ENCODE measurements at regions not wholly inside any gene's neighbourhood (a gene's known extent, or its start where the extent isn't known, plus 50 kb on each side); places are given as distances from the start of the nearest gene placed in this dataset.

DNA sequence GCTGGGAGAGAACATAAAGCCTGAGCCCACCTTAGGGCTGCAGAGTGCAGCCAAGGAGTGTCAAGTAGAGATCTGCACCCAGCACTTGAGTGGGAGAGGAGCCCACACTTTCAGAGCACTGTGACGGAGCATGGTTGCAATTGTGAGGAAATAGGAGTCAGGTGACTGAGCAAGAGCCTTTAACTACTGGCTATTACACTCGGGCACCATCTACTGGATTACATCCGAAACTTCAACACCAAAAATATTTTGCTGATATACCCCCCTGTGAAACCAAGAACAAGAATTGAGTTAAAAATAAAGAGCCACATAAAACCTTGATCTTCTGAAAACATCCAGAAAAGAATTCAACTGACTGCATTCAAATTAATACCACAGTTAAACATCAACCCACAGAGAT, 657.9 kb downstream of the NXPH1 start:
- TF ChIP-seq EZH2 (IDR thresholded peaks at IDR 0.05; ENCODE audit: insufficient read depth, low read length): no peak
- TF ChIP-seq, protein P1, sequence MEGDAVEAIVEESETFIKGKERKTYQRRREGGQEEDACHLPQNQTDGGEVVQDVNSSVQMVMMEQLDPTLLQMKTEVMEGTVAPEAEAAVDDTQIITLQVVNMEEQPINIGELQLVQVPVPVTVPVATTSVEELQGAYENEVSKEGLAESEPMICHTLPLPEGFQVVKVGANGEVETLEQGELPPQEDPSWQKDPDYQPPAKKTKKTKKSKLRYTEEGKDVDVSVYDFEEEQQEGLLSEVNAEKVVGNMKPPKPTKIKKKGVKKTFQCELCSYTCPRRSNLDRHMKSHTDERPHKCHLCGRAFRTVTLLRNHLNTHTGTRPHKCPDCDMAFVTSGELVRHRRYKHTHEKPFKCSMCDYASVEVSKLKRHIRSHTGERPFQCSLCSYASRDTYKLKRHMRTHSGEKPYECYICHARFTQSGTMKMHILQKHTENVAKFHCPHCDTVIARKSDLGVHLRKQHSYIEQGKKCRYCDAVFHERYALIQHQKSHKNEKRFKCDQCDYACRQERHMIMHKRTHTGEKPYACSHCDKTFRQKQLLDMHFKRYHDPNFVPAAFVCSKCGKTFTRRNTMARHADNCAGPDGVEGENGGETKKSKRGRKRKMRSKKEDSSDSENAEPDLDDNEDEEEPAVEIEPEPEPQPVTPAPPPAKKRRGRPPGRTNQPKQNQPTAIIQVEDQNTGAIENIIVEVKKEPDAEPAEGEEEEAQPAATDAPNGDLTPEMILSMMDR (IDR thresholded peaks at IDR 0.05; ENCODE audit: insufficient read depth, low read depth, low read length): no peak

Measured in astrocyte (in vitro differentiated cells and primary cell).